NAMALWA (cell line): ENCODE measurements at regions not wholly inside any gene's neighbourhood (a gene's known extent, or its start where the extent isn't known, plus 50 kb on each side); places are given as distances from the start of the nearest gene placed in this dataset.
"Not testable (repeated sequence)": the region's sequence is repeated elsewhere in the genome, so short reads cannot be mapped to it uniquely, and the experiment has no call there.

ENCODE experiments used
- DNase-seq: peaks from one replicate; pipeline ENCODE4 v3.0.0-alpha.2; 2015; ENCODE audit warnings: low spot score

GRCh38 chr13:105684216-105684615 lies 851.2 kb downstream of the EFNB2 start:
- no peak for DNase-seq

GRCh38 chr13:105679838-105680237 lies 855.6 kb downstream of the EFNB2 start:
- no peak for DNase-seq

GRCh38 chr13:105678072-105678471 lies 857.4 kb downstream of the EFNB2 start:
- DNase-seq: no peak

GRCh38 chr13:105672881-105673280 lies 862.6 kb downstream of the EFNB2 start:
- DNase-seq: no peak

- DNase-seq: not testable (repeated sequence)
These were observed 864.3 kb downstream of the EFNB2 start for GRCh38 chr13:105671131-105671530.

GRCh38 chr13:105670179-105670990 lies 865.1 kb downstream of the EFNB2 start:
- no peak for DNase-seq

GRCh38 chr13:105665284-105665683 lies 870.2 kb downstream of the EFNB2 start:
- DNase-seq: no peak

GRCh38 chr13:105663182-105663581 lies 872.3 kb downstream of the EFNB2 start:
- no peak for DNase-seq

GRCh38 chr13:105660561-105660960 lies 874.9 kb downstream of the EFNB2 start:
- no peak for DNase-seq

GRCh38 chr13:105658431-105658830 lies 877.0 kb downstream of the EFNB2 start:
- no peak for DNase-seq

- DNase-seq: no peak
These were observed 880.4 kb downstream of the EFNB2 start for GRCh38 chr13:105655046-105655445.

GRCh38 chr13:105643966-105644365 lies 891.5 kb downstream of the EFNB2 start:
- DNase-seq: no peak

- DNase-seq: no peak
These were observed 892.9 kb downstream of the EFNB2 start for GRCh38 chr13:105642511-105642958.

GRCh38 chr13:105641121-105641520 lies 894.3 kb downstream of the EFNB2 start:
- no peak for DNase-seq

- DNase-seq: no peak
These were observed 897.0 kb downstream of the EFNB2 start for GRCh38 chr13:105638426-105638825.

- DNase-seq: no peak
These were observed 901.4 kb downstream of the EFNB2 start for GRCh38 chr13:105634059-105634458.

GRCh38 chr13:105630431-105630830 lies 905.0 kb downstream of the EFNB2 start:
- no peak for DNase-seq

GRCh38 chr13:105627270-105627669 lies 908.2 kb downstream of the EFNB2 start:
- DNase-seq: no peak

GRCh38 chr13:105625691-105626090 lies 909.8 kb downstream of the EFNB2 start:
- DNase-seq: no peak

- DNase-seq: no peak
These were observed 919.0 kb downstream of the EFNB2 start for GRCh38 chr13:105616333-105617075.

GRCh38 chr13:105612541-105612940 lies 922.9 kb downstream of the EFNB2 start:
- DNase-seq: no peak

GRCh38 chr13:105611424-105611823 lies 924.0 kb downstream of the EFNB2 start:
- no peak for DNase-seq

GRCh38 chr13:105608104-105608503 lies 927.4 kb downstream of the EFNB2 start:
- no peak for DNase-seq
